Heart right ventricle (tissue), 16 donors: ENCODE measurements at regions not wholly inside any gene's neighbourhood (a gene's known extent, or its start where the extent isn't known, plus 50 kb on each side); places are given as distances from the start of the nearest gene placed in this dataset.

ENCODE experiments used
- ATAC-seq, 8 donors: fragments of 200-7000 bp; cut with Tn5 transposase; one replicate each; pipeline ENCODE4 v1.9.1; 2020; ENCODE audit warnings: mild to moderate bottlenecking in 8 of 8, moderate library complexity in 8 of 8, moderate number of reproducible peaks in 1 of 8
- DNase-seq, 2 donors: peaks; one replicate each; pipeline ENCODE4 v3.0.0-alpha.2; 2020
- H3K27ac ChIP-seq, 10 donors: fragments of 200-600 bp; sonication (generic) in 2 of 10; one replicate each; pipeline versions ENCODE4 v1.5.0 to v1.8.0; 2020 to 2022; ENCODE audit warnings: mild to moderate bottlenecking in 3 of 10
- H3K27me3 ChIP-seq, 7 donors: fragments of 200-600 bp; one replicate each; pipeline ENCODE4 v1.8.0; 2021 to 2022; ENCODE audit warnings: mild to moderate bottlenecking in 2 of 7
- H3K36me3 ChIP-seq, 9 donors: fragments of 200-600 bp; sonication (generic) in 1 of 9; one replicate each; pipeline versions ENCODE4 v1.5.0 to v1.8.0; 2020 to 2022; ENCODE audit warnings: mild to moderate bottlenecking in 2 of 9
- H3K4me1 ChIP-seq, 9 donors: fragments of 200-600 bp; sonication (generic) in 1 of 9; one replicate each; pipeline versions ENCODE4 v1.5.0 to v1.8.0; 2020 to 2022; ENCODE audit warnings: mild to moderate bottlenecking in 4 of 9
- H3K4me3 ChIP-seq, 10 donors: fragments of 200-600 bp; sonication (generic) in 2 of 10; one replicate each; pipeline versions ENCODE4 v1.5.0 to v1.8.0; 2020 to 2022; ENCODE audit warnings: mild to moderate bottlenecking in 7 of 10, moderate library complexity in 2 of 10
- H3K9me3 ChIP-seq, 11 donors: fragments of 200-600 bp in 10 of 11; sonication (generic) in 2 of 11; one replicate each; pipeline versions ENCODE4 v1.5.0 to v1.8.0; 2013 to 2022; ENCODE audit warnings: mild to moderate bottlenecking in 2 of 11, control low read depth in 1 of 11, moderate library complexity in 1 of 11
- WGBS, 2 donors: extraction: QIAGEN DNeasy Blood & Tissue Kit; methylation state at CpG; one replicate each; pipeline ENCODE4 v1.1.7; 2013; ENCODE audit warnings: inconsistent platforms in 1 of 2; 5-methylcytosine and 5-hydroxymethylcytosine counted together
- intact Hi-C, 10 donors: fragments of 100-400 bp; cut with DNase I; formaldehyde crosslinking; loops; one replicate each; pipeline versions ENCODE4 v1.11.1 to v1.14.2; 2022
- TF ChIP-seq, protein P1 (sequence below), 9 donors: fragments of 200-600 bp; sonication (generic) in 2 of 9; IDR thresholded peaks; one replicate each; pipeline versions ENCODE4 v1.5.0 to v1.8.0; 2021 to 2022; ENCODE audit warnings: antibody characterized with exemption in 9 of 9, mild to moderate bottlenecking in 5 of 9, moderate library complexity in 1 of 9
- donor health status: Arrhythmogenic right ventricular cardiomyopathy.
- donor health status: ischemic (EF 13 %, LVEDD 7.1; RV severe dilation, severe dysfunction).
- donor health status: healthy with polysubstance abuse.
- donor health status: DM: no; HTN: yes; CAD: no.
- donor health status: DM: no; HTN: no; CAD: no.
- donor health status: ischemic (EF 25% LVEDD 6.9; RV normal size, moderate dysfunction).
- donor health status: ischemic (EF 25% LVEDD 5.7; RV mildly dilated, moderate dysfunction).
- donor health status: healthy.
- donor health status: DM: yes; HTN: yes; CAD: no.
- donor health status: Ischemic cardiomyopathy.
- donor health status: ischemic (EF 35%, LVEDD 5.7; RV mildly dilated, moderate dysfunction).
- donor health status: nonischemic (EF 11% LVEDD 7.7; RV severe dilation, severe dysfunction).
- donor health status: DM: yes; HTN: yes; CAD: no.
- donor health status: PGD.
- donor health status: ischemic (EF 29% LVEDD 5.4; RV normal size, mild dysfunction).
- donor health status: nonischemic (EF 23%, LVEDD 6.1; RV moderate dilation, normal function).

DNA sequence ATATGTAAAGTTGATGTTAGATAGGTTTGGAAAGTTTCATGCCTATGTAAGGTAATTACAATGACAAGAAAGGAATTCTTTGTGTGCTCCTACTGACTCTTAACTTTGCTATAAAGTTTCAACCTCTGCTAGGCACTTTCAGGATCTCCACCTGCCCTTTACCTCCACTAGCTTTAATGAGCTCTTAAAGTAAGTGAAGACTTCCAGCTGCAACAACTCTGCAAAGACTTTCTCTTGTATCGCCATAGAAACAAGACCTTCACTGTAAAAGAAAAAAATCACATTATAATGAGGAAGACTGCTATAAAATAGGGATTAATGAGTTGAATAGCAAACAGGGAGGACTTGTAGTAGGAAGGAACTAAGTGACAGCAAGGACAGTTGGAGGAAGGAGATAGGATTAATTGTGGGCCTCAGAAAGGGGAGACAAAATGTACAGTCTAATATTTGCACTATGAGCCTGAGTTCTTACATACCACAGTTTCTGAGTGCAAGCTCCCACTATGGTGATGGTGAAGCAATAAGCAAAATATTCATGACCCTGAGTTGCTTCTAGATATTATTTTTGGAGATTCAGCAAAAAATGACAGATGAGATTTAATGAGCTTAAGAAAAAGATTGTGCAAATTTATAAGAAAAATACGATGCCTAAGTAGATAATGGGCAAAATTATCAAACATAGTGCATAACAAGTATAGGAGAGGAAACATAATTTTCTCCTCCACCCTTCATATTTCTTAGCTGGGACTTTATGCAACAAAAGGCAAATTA, 66.7 kb downstream of the DHRS2 start:
- 71 to 77% methylated on average over 2 of the region's 2 CpGs for WGBS, 2 donors
- Histone ChIP-seq H3K4me3 (no peak overlapping the region), H3K27me3 (peaks cover 0 to 8% (median 0%) of the 10 kb centered on the region in 7 donors), H3K36me3 (no peaks in the 10 kb centered on the region), H3K4me1 (no peaks in the 10 kb centered on the region), H3K9me3 (peaks cover 0 to 29% (median 6%) of the 10 kb centered on the region in 11 donors), H3K27ac (no peak overlapping the region)
- TF ChIP-seq, protein P1, sequence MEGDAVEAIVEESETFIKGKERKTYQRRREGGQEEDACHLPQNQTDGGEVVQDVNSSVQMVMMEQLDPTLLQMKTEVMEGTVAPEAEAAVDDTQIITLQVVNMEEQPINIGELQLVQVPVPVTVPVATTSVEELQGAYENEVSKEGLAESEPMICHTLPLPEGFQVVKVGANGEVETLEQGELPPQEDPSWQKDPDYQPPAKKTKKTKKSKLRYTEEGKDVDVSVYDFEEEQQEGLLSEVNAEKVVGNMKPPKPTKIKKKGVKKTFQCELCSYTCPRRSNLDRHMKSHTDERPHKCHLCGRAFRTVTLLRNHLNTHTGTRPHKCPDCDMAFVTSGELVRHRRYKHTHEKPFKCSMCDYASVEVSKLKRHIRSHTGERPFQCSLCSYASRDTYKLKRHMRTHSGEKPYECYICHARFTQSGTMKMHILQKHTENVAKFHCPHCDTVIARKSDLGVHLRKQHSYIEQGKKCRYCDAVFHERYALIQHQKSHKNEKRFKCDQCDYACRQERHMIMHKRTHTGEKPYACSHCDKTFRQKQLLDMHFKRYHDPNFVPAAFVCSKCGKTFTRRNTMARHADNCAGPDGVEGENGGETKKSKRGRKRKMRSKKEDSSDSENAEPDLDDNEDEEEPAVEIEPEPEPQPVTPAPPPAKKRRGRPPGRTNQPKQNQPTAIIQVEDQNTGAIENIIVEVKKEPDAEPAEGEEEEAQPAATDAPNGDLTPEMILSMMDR (IDR thresholded peaks at IDR 0.05) = no peak
- ATAC-seq = no peak
- intact Hi-C loops = no loop called here
- DNase-seq = no peak

DNA sequence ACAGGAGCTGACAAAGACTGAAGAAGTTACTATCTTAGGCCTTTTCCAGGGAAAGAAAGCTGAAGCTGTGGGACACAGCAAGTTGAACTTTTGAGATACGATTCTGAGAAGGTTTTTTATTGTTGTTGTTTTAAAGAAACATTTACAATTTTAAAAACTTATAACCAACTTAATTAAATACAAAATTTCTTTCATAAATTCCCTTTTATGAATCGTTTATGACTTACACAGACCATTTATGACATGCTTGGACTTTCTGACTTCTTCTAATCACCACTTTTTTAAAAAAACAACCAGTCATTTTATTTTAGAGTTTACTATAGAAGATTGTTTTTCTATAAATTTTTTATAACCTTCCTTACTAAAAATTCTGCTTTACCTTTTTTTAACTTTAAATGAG, 68.7 kb downstream of the DHRS2 start:
- intact Hi-C loops = no loop called here
- H3K36me3 ChIP-seq = no peaks in the 10 kb centered on the region
- H3K27ac ChIP-seq = no peak overlapping the region
- peaks cover 0 to 29% (median 6%) of the 10 kb centered on the region in 11 donors for H3K9me3 ChIP-seq
- H3K27me3 ChIP-seq = peaks cover 0 to 8% (median 0%) of the 10 kb centered on the region in 7 donors
- TF ChIP-seq, protein P1 (IDR thresholded peaks at IDR 0.05) = no peak
- ATAC-seq (no peak), DNase-seq (no peak)
- no peak overlapping the region for H3K4me3 ChIP-seq
- 47 to 48% methylated on average over 2 of the region's 2 CpGs for WGBS, 2 donors
- H3K4me1 ChIP-seq = no peaks in the 10 kb centered on the region

DNA sequence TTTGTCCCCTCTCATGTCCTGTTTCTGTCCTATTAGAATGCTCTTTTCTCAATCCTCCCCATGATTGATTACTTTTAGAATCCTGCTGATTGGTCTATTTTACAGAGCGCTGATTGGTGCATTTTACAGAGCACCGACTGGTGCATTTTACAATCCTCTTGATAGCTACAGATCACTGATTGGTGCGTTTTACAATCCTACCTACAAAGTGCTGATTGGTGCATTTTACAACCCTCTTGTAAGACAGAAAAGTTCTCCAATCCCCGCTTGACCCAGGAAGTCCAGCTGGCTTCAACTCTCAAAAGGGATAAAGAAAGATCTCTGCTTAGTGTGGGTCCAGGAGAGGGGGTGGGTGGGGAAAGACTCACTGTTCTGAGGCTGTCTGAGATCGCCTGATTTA, 71.3 kb downstream of the DHRS2 start:
- DNase-seq (no peak), ATAC-seq (no peak)
- H3K27me3 ChIP-seq = no peaks in the 10 kb centered on the region
- intact Hi-C loops = no loop called here
- no peak overlapping the region for H3K27ac ChIP-seq
- no peak overlapping the region for H3K4me3 ChIP-seq
- TF ChIP-seq, protein P1 (IDR thresholded peaks at IDR 0.05) = no peak
- no peaks in the 10 kb centered on the region for H3K36me3 ChIP-seq
- 82 to 86% methylated on average over 5 of the region's 5 CpGs for WGBS, 2 donors
- peaks cover 0 to 29% (median 6%) of the 10 kb centered on the region in 11 donors for H3K9me3 ChIP-seq
- H3K4me1 ChIP-seq = no peaks in the 10 kb centered on the region

GRCh38 chr14:23708343-23708742, 72.2 kb downstream of the DHRS2 start:
- Histone ChIP-seq H3K36me3 (no peaks in the 10 kb centered on the region), H3K4me3 (no peak overlapping the region), H3K27ac (no peak overlapping the region), H3K27me3 (no peaks in the 10 kb centered on the region), H3K9me3 (peaks cover 0 to 23% (median 6%) of the 10 kb centered on the region in 11 donors), H3K4me1 (no peaks in the 10 kb centered on the region)
- intact Hi-C loops = no loop called here
- TF ChIP-seq, protein P1 (IDR thresholded peaks at IDR 0.05) = no peak
- ATAC-seq = no peak
- DNase-seq = no peak
- WGBS, 2 donors = 84 to 85% methylated on average over 4 of the region's 4 CpGs
